T follicular helper cell (primary cell): ENCODE measurements at regions not wholly inside any gene's neighbourhood (a gene's known extent, or its start where the extent isn't known, plus 50 kb on each side); places are given as distances from the start of the nearest gene placed in this dataset.

Source experiments
- DNase-seq: peaks from one replicate; pipeline ENCODE4 v3.0.0-alpha.2; 2020; ENCODE audit warnings: low read depth

DNA sequence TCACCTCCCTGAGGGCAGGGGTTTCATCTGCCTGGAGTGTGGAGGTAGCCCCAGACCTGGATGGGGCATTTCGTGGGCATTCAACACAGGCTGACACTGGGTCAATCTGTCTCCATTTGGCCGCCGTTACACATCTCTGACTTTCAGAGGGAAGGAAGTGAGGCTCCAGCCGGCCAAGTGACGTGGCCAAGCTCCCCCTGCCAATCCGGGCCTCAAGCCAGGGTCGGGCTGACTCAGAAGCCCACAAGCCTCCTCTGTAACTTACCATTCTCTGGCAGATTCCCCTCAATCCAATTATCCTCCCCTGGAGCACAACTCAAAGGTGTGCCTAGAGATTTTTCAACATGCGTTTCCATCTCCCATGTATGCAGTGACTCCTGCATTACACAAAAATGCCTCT lies 227.6 kb downstream of the KLF13 start:
- no peak for DNase-seq

DNA sequence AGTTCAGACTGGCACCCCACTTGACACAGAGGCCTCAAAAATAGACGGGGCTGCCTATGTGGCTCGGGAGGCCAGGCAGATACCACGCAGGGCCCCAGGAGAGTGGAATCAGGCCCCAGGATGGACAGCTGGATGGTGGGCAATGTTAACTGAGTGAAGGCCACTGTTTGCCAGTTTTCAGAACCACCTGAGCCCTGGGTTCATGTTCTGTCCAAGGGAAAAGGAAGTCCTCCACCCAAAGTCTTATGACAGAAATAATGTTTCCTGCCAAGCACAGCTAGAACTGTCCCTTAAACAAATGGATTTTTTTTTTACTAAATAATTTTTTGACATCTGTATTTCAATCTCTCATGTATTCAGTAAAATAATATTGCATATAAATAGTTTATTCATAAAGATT lies 228.4 kb downstream of the KLF13 start:
- DNase-seq, result no peak

DNA sequence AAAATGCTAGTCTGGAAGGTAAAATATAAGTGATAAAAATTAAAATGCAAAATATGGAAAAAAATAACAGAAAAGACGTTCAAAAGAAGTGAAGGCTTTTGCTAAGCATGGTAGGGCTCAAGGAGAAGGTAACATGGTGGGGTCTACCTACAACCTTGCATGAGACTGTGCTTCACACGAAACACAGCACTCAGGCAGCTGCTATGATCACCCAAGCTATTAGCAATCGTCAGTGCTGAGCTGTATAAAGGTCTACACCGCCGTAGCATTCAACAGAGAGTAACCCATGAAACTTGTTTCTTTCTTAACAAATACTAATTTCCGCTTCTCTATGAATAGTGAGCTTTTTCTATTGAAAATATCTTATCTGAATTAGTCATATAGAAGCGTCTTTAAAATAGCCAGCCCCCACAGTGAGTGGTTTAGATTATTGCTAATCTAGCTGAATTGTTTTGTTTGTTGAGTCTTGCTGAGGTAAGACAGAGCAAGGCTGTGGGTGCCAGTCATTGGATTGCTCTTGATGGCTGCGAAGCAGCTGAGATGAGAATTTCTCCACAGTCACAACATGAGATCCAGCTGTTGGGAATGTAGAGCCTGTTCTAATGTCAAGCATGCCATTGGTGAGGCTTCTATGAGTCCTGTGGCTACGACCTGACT lies 230.0 kb downstream of the KLF13 start:
- DNase-seq, result no peak

DNA sequence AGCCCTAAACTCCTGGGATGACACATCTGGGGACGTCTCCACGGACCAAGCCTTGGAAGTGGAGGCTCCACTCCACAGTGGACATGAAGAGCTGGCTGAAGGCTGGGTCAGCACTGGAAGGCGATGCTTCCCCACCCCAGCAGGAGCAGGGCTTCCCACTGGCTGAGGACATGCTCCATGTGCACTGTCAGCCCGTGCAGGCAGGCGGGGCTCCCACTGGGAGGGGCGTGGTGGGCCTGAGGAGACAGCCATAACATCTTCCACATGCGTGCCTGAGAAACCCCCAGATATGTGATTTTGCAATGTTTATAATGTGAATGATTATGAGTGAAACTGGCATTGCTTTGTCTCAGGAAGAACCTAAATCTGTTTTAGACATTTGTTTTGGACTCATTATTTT lies 231.3 kb downstream of the KLF13 start:
- DNase-seq, result no peak

DNA sequence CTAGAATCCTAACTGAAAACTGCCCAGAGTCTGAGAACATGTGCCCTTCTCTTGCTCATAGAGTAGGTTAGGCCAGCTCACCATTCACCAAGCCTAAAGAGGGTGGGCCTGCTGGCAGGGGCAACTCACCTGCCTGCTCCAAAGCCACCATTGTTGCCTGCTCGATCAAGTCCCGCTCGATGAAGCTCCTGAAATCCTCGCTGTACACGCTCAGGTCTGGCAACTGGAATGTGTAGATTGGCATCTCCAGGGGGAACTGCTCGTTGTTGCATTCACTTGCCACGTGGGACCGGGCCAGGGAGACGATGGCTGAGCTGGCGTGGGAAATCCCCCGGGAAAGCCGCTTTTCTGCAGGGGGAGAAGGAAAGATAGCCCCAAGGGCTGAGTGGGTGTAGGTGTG lies 232.2 kb downstream of the KLF13 start:
- no peak for DNase-seq

DNA sequence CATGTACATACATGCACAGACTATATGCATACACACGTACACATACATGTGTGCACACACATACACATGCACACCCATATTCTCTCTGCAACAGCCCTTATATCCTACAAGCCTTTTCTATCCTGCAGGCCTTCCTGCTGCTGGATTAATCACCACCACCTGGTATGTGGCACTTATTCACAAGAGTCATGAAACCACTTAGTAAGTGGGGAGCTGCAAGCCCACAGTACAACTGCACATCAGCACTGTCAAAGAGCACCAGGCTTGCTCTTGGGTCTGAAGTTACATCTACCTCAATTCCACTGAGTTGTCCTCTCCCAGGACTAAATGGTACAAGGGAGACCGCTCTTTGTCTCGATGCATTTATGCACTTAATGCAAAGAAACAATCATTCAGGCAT lies 233.2 kb downstream of the KLF13 start:
- no peak for DNase-seq

DNA sequence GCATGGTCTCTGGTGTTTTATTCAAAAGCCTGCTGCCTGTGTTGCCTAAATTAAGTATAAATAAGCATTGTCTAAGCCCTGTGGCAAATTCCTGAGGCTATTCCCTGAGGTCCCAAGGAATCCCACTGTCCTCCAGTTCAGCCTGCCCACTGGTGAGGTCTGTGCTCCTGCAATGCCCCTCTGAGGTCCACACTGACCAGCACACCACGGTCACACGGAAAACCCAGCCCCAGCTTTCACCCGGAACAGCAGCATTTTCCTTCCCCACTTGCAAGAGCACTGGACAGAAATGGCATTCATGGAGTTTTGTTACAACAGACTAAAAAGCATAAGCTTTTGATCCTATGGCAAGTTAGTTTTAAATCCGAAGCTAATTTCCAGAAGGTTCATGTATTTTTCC lies 234.0 kb downstream of the KLF13 start:
- no peak for DNase-seq

DNA sequence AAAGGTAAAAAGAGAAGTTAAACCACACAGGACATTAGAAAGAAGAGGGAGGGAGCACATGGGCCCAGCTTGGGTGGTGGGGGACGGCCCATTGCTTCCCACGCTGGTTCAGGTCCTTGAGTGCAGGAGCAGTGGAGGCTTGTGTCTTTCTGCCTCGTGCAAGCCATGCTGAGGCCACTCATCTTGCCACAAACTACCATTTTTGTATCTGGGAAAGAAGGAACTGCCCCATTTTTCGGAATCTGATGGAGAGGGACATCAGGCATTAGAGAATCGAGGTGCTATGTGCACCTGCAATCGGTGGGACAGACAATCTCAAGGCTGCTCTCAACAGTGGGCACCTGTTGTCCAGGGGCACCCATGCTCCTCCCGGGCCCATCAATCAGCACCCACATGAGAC lies 234.5 kb downstream of the KLF13 start:
- no peak for DNase-seq

DNA sequence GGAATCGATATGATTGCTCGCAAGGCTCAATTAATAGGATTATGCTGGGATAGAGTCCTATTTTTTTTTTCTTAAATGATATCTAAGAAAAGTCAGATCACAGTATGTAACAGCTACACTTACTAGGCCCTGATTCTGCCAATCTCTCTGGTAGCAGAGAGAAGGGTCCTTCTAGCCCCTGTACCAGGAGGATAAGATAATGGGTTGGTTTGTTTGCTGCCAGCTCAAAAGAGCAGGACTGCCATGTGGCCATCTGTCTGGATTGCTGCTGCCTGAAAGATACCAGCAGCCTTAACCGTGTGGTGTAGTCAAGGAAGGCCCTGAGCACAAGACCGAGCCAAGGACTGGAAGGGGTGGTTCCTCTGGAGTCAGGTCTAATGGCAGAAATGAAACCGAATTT lies 236.4 kb downstream of the KLF13 start:
- DNase-seq, result no peak

DNA sequence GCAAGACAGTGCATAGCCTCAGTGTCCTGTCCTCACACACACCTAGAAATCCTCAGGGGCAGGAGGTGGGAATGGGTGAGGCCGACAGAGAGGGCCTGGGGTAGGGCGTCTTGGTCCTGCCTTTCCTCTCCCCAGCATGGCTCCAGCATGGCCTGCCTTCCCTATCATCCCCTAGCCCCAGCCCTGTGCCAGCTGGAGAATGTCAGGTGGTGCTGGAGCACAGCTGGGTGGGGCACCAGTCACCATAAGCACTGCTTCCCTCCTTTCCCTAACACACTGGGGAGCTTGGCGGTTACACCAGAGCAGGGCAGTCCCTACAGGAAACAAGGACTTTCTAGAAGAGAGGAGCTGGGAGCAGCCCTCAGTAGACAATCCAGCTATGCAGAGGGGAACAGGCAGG lies 236.8 kb downstream of the KLF13 start:
- no peak for DNase-seq

DNA sequence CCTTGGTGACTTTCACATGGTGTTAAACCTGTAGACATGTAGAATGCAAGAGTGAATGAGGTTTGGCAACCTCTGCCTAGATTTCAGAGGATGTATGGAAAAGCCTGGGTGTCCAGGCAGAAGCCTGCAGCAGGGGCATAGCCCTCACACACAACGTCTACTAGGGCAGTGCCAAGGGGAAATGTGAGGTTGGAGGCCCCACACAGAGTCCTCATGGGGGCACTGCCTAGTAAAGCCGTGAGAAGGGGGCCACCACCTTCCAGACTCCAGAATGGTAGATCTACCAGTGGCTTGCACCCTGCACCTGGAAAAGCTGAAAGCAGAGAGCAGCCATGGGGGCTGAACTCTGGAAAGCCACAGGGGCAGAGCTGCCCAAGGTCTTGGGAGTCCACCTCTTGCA lies 241.2 kb downstream of the KLF13 start:
- no peak for DNase-seq

DNA sequence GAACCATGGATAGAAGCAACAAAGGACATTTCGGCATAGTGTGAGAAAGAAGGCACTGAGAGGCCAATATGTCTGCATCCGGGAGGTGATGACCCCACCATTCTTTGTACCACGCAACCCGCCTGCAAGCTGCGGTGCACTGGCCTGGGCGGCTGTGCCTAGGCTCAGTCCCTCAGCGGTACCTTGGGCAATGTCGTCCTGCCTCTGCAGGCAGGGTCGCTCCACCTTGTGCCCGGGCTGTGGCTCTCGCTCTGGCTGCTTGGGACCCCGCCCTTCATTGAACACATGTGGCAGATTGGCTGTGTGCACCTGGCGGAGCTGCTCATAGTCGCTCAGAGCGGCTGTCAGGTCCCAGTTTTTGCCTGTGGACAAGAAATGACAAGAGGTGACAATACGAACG lies 243.2 kb downstream of the KLF13 start:
- no peak for DNase-seq

DNA sequence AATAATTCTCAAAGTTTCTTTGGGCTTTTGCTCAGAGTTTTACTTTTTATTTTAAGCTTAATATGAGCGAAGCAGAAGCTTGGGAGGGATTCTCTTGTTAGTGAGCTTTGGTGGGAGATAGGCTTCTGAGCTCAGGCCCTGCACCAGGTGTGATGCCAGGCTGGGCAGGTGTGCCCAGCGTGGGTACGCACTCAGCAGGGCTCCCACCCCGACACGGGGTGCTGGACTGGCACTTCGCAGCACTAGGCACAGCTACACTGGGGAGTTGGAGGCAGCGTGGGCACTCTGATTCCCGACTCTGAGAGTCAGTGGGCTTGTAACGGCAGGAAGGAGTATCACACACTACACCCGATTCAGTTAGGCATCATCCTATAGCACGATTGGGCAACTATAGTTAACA lies 244.0 kb downstream of the KLF13 start:
- no peak for DNase-seq

DNA sequence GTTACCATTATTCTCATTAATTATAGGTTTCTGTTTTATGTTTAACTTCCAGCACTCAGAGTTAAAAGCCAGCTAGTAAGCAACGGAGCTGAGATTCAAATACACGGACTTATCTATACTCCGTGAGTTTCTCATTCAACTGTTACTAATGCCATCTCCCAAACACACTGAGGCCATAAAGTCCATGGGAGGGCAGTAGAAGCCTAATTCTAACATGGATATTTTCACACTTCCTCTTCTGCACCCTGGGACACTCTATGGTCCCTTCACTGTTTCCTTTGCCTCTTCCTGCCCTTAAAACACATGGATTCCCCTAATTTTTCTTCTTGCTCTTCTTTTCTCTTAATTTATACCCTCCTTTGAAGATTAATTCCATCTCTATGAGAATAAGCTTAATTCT lies 245.0 kb downstream of the KLF13 start:
- DNase-seq, result no peak

DNA sequence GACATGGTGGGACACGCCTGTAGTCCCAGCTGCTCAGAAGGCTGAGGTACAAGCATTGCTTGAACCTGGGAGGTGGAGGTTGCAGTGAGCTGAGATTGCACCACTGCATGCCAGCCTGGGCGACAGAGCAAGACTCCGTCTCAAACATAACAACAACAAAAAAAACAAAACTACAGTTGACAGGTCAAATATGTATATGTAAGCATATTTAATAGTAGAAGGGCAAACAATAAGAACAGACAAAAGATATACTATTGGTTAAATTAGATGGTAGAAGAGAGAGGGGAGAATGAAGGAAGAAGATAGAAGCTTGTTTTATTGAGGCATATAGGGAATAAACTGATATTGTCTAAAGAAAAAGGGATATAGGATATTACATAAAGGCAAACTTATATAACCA lies 247.1 kb downstream of the KLF13 start:
- no peak for DNase-seq

DNA sequence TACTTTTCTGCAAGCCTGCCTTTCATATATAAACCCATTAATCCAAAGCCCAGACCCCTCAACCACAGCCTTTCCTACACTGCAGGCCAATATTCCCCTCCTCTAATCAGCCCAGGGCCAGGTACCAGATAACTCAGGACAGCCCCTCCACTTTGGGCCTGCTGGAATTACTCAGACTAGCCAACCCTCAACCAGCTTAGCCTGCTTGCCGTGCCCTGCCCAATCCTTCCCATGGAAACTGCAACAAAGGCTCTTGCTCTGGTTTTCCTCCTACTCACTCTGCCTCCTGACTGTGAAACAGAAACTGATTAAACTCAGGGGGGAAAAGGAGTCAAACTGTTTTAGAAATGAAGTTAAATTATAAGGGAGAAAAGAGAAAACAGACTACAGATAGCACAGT lies 248.1 kb downstream of the KLF13 start:
- no peak for DNase-seq

DNA sequence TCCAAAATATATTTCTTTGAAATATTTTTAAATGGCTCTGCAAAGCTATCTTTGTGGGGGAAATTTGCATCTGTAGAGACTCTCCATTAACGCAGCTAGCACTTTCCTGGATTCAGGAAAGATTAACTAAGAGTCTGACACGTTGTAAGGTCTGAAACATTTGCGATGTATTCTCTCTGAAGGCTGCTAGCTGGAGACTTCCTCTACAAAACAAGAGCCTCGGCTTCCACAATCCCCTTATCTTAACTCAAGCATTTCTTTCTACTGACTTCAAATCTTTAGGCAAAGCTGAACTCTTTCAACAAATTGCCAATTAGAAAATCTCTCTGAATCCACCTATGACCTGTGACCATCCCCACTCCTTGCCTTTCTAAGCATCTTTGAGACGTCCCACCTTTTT lies 250.5 kb downstream of the KLF13 start:
- no peak for DNase-seq

DNA sequence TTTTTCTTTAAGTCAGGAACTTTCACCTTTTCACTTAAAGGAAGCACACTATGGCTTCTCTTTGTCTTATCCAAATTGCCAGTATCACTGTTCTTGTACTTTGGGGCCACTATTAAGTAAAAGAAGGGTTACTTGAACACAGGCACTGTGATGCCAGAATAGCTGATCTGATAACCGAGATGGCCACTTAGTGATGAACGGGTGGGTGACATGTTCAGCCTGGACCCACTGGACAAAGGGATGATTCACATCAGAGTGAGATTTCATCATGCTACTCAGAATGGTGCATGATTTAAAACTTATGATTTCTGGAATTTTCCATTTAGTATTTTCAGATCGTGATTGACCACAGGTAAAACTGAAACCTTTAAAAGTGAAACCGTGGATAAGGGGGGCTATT lies 252.6 kb downstream of the KLF13 start:
- no peak for DNase-seq

DNA sequence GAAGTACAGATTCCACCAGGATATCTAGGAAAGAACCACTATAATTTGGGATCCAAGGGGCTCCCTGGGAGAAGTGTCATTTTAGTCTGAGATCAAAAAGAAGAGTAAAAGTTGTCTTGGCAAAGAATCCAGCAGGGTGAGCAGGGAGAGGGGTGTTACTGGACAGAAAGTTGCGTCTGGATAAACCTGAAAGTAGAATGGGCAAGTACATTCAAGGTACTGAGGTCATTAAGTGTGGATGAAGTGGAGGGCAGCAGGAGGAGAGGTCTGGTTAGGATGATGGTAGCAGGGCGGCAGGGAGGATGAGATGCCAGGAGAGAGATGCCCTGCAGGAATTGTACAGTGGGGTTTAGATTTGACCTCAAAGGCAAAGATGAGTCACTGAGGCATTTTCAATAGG lies 253.3 kb downstream of the KLF13 start:
- DNase-seq, result no peak

DNA sequence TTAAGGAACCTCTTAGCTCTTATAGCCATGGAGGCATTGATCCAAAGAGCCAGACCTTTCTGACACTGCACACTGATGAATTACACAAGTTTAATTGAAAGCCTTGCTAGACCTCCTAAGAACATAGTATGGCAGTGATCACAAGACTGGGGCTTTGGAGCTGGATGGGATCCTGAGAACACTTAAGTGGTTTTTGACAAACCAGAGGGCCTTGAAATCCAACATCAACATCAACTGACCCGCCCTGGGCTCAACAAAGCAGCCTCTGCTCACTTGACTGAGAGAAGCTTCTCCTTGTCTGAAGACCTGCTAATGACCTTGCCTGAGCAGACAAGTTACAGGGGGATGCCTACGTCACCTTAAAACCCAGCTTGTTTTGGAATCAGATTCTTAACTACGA lies 257.6 kb downstream of the KLF13 start:
- DNase-seq, result no peak

DNA sequence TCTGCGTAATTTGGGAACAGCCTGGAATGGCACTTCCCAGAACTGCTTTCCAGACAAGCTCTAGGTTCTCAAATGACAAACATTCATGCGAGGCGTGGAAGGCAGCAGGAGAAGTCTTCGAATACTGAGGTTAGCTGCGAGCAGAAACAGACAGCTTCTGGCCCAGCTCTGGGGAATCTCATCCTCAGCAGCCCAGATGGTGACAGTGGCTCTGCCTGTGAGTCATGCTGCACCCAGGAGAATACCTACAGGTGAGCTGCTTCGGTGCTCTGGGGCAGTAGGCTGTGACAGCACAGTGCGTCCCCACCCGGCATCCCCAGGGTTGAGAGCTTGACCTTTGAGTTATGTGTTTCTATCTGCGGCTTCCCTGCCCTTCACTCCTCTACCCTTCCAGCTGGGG lies 258.6 kb downstream of the KLF13 start:
- no peak for DNase-seq

DNA sequence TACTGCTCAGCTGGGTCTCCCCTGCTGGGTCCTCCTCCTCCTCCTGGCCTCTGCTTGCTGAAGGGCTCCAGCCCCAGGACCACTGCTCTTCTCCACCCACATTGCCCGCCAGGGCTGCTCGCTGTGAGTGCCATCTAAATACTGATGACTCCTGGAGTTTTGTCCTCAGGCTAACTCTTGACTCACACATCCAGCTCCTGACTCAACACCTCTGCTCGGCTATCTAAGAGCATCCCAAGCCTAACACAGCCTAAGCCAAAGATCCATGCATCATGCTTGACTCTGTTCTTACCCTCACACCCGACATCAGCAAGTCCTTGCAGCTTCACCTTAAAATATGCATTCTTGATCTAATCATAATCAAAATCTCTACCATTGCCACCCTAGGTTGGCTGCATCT lies 260.2 kb downstream of the KLF13 start:
- no peak for DNase-seq

DNA sequence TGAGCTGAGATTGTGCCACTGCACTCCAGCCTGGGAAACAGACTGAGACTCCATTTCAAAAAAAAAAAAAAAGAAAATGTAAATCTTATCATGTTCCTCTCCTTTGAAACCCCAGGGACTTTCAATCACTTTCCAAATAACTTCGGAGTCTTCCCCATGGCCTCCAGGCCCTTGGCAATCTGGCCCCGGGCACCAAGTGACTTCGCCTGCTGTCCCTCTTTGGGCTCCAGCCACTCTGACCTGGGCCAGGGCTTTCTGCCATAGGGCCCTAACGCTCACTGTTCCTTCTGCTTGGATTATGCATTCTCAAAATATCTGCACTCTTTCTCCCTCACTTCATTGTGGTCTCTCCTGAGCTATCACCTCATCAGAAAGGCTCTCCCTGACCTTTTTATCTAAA lies 260.9 kb downstream of the KLF13 start:
- no peak for DNase-seq

DNA sequence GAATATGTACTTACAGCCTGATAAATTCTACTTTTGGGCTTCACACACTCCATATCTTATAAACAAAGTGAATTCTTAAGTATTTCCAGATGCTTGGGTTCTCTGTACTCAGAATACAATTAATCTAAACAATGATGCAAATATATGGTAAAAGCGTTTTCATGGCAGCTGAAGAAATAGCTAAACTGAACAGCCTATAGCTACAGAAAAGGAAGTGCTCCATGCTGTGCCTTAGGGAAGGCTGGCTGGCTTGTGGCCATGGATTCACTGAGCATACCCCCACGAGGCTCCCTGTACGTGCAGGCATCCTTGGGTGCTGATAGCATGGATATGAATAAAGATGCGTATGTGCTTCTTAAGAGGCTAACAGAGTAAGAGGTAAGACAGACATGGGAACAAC lies 264.0 kb downstream of the KLF13 start:
- DNase-seq, result no peak

DNA sequence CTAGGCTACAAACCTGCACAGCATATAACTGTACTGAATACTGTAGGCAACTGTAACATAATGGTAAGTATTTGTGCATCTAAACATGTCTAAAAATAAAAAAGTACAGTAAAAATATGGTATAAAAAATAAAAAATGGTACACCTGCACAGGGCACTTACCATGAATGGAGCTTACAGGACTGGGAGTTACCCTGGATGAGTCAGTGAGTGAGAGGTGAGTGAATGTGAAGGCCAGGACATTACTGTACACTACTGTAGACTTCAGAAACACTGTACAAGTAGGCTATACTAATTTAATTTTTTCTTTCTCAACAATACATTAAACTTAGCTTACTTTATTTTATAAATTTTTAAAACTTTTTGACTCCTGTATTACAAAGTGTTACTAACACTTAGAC lies 265.3 kb downstream of the KLF13 start:
- DNase-seq, result no peak
